GM19463 (cell line): ENCODE measurements at regions not wholly inside any gene's neighbourhood (a gene's known extent, or its start where the extent isn't known, plus 50 kb on each side); places are given as distances from the start of the nearest gene placed in this dataset.
"Not testable (repeated sequence)": the region's sequence is repeated elsewhere in the genome, so short reads cannot be mapped to it uniquely, and the experiment has no call there.

Source experiments
- ATAC-seq: cut with Tn5 transposase; IDR thresholded peaks from one replicate; pipeline ENCODE4 v1.9.1; 2021; ENCODE audit warnings: mild to moderate bottlenecking, moderate library complexity; ENCODE audit not compliant: unreplicated experiment

- no peak for ATAC-seq
Measured at GRCh38 chr5:106508894-106509293, 1161.8 kb downstream of the EFNA5 start.

- ATAC-seq, result no peak
Measured at GRCh38 chr5:106493910-106494309, 1176.8 kb downstream of the EFNA5 start.

GRCh38 chr5:106489004-106489403, 1181.7 kb downstream of the EFNA5 start:
- no peak for ATAC-seq

GRCh38 chr5:106488407-106488806, 1182.3 kb downstream of the EFNA5 start:
- ATAC-seq, result no peak

- ATAC-seq, result no peak
Measured at GRCh38 chr5:106481374-106481773, 1189.4 kb downstream of the EFNA5 start.

GRCh38 chr5:106476630-106477029, 1194.1 kb downstream of the EFNA5 start:
- ATAC-seq, result no peak

- no peak for ATAC-seq
Measured at GRCh38 chr5:106474066-106474465, 1196.7 kb downstream of the EFNA5 start.

GRCh38 chr5:106459541-106459940, 1211.2 kb downstream of the EFNA5 start:
- no peak for ATAC-seq

- no peak for ATAC-seq
Measured at GRCh38 chr5:106454651-106455415, 1215.9 kb downstream of the EFNA5 start.

GRCh38 chr5:106454050-106454449, 1216.7 kb downstream of the EFNA5 start:
- ATAC-seq, result no peak

- no peak for ATAC-seq
Measured at GRCh38 chr5:106451998-106452397, 1218.7 kb downstream of the EFNA5 start.

- no peak for ATAC-seq
Measured at GRCh38 chr5:106443746-106444145, 1227.0 kb downstream of the EFNA5 start.

GRCh38 chr5:106435185-106435584, 1235.6 kb downstream of the EFNA5 start:
- ATAC-seq, result no peak

- not testable (repeated sequence) for ATAC-seq
Measured at GRCh38 chr5:106430733-106431132, 1240.0 kb downstream of the EFNA5 start.

- no peak for ATAC-seq
Measured at GRCh38 chr5:106423109-106423897, 1247.4 kb downstream of the EFNA5 start.

- ATAC-seq, result no peak
Measured at GRCh38 chr5:106420102-106420501, 1250.6 kb downstream of the EFNA5 start.

- ATAC-seq, result no peak
Measured at GRCh38 chr5:106418196-106418595, 1252.5 kb downstream of the EFNA5 start.

- no peak for ATAC-seq
Measured at GRCh38 chr5:106417566-106417965, 1253.2 kb downstream of the EFNA5 start.

- no peak for ATAC-seq
Measured at GRCh38 chr5:106417163-106417562, 1253.6 kb downstream of the EFNA5 start.

GRCh38 chr5:106415541-106415940, 1255.2 kb downstream of the EFNA5 start:
- ATAC-seq, result no peak

GRCh38 chr5:106414342-106414741, 1256.4 kb downstream of the EFNA5 start:
- no peak for ATAC-seq

GRCh38 chr5:106412606-106413005, 1258.1 kb downstream of the EFNA5 start:
- ATAC-seq, result no peak
